Thoracic aorta (tissue), 2 donors: ENCODE measurements at regions not wholly inside any gene's neighbourhood (a gene's known extent, or its start where the extent isn't known, plus 50 kb on each side); places are given as distances from the start of the nearest gene placed in this dataset.

Experiments
- ATAC-seq: fragments of 150-250 bp; one replicate; pipeline ENCODE4 v1.8.0; 2017; ENCODE audit warnings: low read depth; ENCODE audit not compliant: insufficient number of reproducible peaks, low FRiP score
- DNase-seq: peaks from one replicate; pipeline ENCODE4 v3.0.0-alpha.2; 2020; ENCODE audit warnings: low spot score
- H3K27ac ChIP-seq, 2 donors: fragments of 200-600 bp; sonication (generic); 1 replicate in 1 of 2; 2 replicates in 1 of 2; pipeline ENCODE4 v1.5.1; 2016; ENCODE audit warnings: mild to moderate bottlenecking in 2 of 2, moderate library complexity in 2 of 2
- H3K27me3 ChIP-seq: fragments of 200-600 bp; sonication (generic); replicated peaks from 2 replicates; pipeline ENCODE4 v1.6.0; 2016; ENCODE audit warnings: mild to moderate bottlenecking; ENCODE audit not compliant: insufficient read depth
- H3K36me3 ChIP-seq: fragments of 200-600 bp; sonication (generic); one replicate; pipeline ENCODE4 v1.5.1; 2016
- H3K4me1 ChIP-seq, 2 donors: fragments of 200-600 bp; sonication (generic); 1 replicate in 1 of 2; 2 replicates in 1 of 2; pipeline versions ENCODE4 v1.5.1 to v1.6.0; 2016; ENCODE audit warnings: low read depth in 2 of 2, mild to moderate bottlenecking in 1 of 2; ENCODE audit not compliant: control insufficient read depth in 1 of 2
- H3K4me3 ChIP-seq: fragments of 200-600 bp; sonication (generic); 2 replicates; pipeline ENCODE4 v1.5.1; 2016; ENCODE audit warnings: mild to moderate bottlenecking
- H3K9me3 ChIP-seq: fragments of 200-600 bp; sonication (generic); 2 replicates; pipeline ENCODE4 v1.5.1; 2016
- TF ChIP-seq, protein P1 (sequence below): fragments of 200-600 bp; sonication (generic); IDR thresholded peaks from one replicate; pipeline ENCODE4 v1.5.1; 2019; ENCODE audit warnings: antibody characterized with exemption

DNA sequence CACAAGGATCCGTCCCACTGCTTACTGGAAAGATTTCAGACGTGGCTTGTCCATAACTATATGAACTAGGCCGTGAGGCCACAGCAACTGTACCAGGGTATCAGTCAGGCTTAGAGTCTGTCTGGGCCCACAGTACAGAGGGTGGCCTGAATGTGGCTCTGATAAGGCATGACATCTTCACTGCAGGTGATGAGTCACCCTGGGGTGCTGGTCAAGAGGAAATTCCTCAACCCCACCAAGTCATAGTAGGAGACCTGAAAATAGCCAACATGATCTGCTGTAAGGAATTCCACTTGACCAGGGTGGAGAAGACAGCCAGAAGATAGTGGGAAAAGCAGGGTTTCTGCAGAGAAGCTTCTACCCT lies 107.7 kb downstream of the INHBB start:
- H3K4me1 ChIP-seq, result no peaks in the 10 kb centered on the region
- no peaks in the 10 kb centered on the region for H3K36me3 ChIP-seq
- no peaks in the 10 kb centered on the region for H3K9me3 ChIP-seq
- no peak overlapping the region for H3K4me3 ChIP-seq
- H3K27me3 ChIP-seq, result no peaks in the 10 kb centered on the region
- TF ChIP-seq, protein P1, sequence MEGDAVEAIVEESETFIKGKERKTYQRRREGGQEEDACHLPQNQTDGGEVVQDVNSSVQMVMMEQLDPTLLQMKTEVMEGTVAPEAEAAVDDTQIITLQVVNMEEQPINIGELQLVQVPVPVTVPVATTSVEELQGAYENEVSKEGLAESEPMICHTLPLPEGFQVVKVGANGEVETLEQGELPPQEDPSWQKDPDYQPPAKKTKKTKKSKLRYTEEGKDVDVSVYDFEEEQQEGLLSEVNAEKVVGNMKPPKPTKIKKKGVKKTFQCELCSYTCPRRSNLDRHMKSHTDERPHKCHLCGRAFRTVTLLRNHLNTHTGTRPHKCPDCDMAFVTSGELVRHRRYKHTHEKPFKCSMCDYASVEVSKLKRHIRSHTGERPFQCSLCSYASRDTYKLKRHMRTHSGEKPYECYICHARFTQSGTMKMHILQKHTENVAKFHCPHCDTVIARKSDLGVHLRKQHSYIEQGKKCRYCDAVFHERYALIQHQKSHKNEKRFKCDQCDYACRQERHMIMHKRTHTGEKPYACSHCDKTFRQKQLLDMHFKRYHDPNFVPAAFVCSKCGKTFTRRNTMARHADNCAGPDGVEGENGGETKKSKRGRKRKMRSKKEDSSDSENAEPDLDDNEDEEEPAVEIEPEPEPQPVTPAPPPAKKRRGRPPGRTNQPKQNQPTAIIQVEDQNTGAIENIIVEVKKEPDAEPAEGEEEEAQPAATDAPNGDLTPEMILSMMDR, result no peak
- no peak for DNase-seq
- H3K27ac ChIP-seq, result no peak overlapping the region
- ATAC-seq, result no peak

DNA sequence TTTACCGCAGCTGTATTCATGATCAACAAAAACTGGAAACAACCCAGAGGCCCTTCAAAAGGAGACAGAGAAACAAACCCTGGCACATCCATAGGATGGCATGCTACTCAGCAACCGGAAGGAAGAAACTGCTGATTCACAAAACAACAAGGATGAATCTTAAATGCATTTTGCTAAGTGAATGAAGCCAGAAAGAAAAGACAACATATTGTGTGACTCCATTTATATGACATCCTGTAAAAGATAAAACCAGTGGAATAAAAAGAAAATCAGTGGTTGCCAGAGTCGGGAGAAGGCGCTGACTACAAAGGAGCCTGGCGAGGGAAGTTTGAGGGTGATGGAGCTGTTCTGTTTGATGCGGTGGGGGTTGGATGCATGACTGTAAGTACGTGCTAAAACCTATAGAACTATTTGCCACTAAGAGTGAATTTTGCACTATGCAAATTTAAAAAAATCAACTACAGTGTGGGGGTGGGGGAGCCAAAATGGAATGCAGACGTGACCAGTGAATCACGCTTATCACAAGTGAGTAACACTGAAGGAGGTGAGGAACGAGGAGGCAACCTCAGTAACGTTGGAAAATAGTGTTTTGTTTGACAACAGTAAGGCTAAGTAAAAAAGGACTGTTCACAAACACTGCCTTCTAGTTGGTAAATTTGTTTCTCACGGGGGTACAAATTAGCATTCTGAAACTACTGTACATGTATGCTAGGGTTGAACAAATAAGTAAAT lies 108.9 kb downstream of the INHBB start:
- ATAC-seq (no peak), DNase-seq (no peak)
- Histone ChIP-seq H3K4me3 (no peak overlapping the region), H3K27me3 (no peaks in the 10 kb centered on the region), H3K27ac (no peak overlapping the region), H3K9me3 (no peaks in the 10 kb centered on the region), H3K36me3 (no peaks in the 10 kb centered on the region), H3K4me1 (no peaks in the 10 kb centered on the region)
- TF ChIP-seq, protein P1, result no peak

DNA sequence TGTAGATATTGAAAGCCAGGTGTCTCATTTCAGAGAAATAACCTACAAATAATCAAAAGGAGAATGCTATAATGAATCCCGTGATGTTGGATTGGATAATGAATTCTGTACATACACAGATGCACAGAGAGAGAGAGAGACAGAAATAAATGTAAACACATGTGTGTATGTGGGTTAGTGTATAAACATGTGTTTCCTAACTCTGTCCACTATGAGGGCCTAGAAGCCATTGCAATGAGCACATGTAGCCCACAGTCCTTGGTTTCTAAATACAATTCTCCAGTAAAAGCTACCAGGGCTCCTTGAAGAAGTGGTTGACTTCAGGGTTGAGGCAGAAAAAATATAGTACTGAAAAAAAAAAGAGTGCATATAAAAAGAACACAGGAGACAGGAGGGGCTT lies 109.5 kb downstream of the INHBB start:
- TF ChIP-seq, protein P1, result no peak
- no peak overlapping the region for H3K4me3 ChIP-seq
- no peaks in the 10 kb centered on the region for H3K9me3 ChIP-seq
- no peak overlapping the region for H3K27ac ChIP-seq
- H3K36me3 ChIP-seq, result no peaks in the 10 kb centered on the region
- ATAC-seq (no peak), DNase-seq (no peak)
- no peaks in the 10 kb centered on the region for H3K4me1 ChIP-seq
- no peaks in the 10 kb centered on the region for H3K27me3 ChIP-seq

DNA sequence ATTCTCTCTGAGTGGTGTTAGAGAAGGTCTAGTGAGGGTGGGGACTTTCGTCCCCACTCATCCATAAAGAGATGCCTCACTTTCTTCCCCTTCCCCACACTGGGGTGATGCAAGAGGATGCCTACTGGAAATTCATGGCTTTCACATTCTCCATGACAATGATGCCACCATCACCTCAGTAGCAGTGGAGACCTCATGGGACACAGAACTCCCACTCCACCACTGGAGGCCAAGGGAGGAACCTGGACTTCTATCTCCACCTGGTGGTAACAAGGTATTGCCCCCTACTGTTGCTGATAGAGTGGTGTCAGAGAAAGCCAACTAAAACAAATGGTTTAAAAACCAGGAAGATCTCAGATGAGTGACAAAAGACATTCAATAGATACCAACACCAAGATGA lies 110.9 kb downstream of the INHBB start:
- Histone ChIP-seq H3K9me3 (no peaks in the 10 kb centered on the region), H3K36me3 (no peaks in the 10 kb centered on the region), H3K27ac (no peak overlapping the region), H3K4me3 (no peak overlapping the region), H3K27me3 (no peaks in the 10 kb centered on the region), H3K4me1 (no peaks in the 10 kb centered on the region)
- DNase-seq (no peak), ATAC-seq (no peak)
- TF ChIP-seq, protein P1, result no peak

DNA sequence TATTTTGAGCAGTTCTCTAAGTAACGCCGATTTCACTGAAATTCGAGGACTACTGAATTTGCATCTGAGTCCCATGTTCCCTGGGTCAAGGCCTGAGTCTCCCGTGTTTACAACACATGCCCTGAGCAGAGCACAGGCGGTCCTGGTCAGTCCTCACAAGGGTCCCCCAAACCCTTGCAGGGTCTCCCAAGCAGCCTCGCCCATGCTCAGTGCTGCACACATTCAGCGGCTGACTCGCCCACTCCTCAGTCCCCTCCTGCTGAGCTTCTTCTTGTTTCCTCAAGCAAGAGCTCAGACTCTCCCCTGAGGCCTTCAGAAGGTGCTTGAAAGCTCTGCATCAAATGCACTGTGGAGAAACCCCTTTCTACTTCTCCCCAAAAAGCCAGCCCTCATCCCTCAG lies 114.6 kb downstream of the INHBB start:
- Histone ChIP-seq H3K4me1 (no peaks in the 10 kb centered on the region), H3K9me3 (no peaks in the 10 kb centered on the region), H3K27me3 (no peaks in the 10 kb centered on the region), H3K27ac (no peak overlapping the region), H3K4me3 (no peak overlapping the region), H3K36me3 (no peaks in the 10 kb centered on the region)
- no peak for ATAC-seq
- DNase-seq, result no peak
- TF ChIP-seq, protein P1, result no peak
